GM21367 (cell line): ENCODE measurements at regions not wholly inside any gene's neighbourhood (a gene's known extent, or its start where the extent isn't known, plus 50 kb on each side); places are given as distances from the start of the nearest gene placed in this dataset.
"Not testable (repeated sequence)": the region's sequence is repeated elsewhere in the genome, so short reads cannot be mapped to it uniquely, and the experiment has no call there.

Experiments
- ATAC-seq: cut with Tn5 transposase; IDR thresholded peaks from one replicate; pipeline ENCODE4 v1.9.1; 2021; ENCODE audit not compliant: unreplicated experiment

DNA sequence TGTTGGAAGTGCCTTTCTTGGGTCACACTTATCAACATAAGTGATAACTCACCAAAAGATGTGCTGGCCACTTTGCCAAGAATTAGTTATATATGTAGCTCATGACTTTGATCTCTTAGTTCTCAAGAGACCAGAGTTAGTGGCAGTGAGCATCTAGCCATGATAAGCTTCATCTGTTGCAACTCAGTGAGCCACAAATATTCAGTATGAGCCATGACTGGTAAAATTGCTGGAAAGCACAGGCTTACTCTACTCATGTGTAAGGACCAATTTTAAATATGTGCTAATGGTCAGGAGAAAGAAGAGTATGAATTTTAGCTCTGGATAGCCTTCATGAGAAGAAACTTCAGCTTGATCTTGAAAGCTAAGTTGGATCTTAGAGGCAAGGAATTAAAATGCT, 59.4 kb upstream of the TLL1 start:
- no peak for ATAC-seq

DNA sequence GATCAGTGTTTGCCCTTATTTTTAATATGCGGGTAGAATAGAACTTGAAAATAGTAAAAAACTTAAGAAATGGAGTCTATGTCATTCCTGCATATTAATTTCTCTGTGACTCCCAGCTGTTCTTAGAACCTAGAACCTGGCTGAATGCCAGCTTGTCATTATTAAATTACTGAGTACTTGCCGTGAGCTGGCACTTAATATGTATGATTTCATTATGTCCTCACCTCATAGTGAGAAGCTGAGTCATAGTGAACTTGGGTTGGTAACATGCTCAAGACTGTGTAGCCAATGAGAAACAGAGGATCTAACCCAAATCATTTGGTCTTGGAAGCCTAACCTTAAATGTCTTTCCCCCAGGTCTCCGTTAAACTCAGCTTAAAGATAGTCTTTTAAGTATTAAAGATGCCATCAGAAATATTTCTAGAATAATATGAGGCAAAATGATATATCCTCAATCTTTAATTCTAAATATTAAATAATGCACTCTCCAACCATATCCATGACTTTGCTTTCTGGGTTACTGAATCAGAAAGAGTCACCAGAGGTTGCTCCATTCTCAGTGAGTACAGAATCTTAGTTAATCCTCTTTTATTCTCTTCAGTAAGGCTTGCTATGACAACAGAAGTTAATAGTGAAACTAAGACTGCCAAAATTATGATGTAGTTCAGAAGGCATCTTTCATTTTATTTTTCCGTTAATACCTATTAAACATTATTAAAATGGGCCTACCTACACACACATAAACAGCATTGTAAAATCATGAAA, 58.6 kb upstream of the TLL1 start:
- ATAC-seq = no peak

DNA sequence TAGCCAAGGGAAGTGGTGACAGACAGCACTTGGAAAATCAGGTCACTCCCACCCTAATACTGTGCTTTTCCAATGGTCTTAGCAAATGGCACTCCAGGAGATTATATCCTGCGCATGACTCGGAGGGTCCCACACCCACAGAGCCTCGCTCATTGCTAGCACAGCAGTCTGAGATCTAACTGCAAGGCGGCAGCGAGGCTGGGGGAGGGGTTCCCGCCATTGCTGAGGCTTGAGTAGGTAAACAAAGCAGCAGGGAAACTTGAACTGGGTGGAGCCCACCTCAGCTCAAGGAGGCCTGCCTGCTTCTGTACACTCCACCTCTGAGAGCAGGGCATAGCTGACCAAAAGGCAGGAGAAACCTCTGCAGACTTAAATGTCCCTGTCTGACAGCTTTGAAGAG, 53.9 kb upstream of the TLL1 start:
- not testable (repeated sequence) for ATAC-seq
